ENCODE measurements at regions not wholly inside any gene's neighbourhood (a gene's known extent, or its start where the extent isn't known, plus 50 kb on each side); places are given as distances from the start of the nearest gene placed in this dataset.

DNA sequence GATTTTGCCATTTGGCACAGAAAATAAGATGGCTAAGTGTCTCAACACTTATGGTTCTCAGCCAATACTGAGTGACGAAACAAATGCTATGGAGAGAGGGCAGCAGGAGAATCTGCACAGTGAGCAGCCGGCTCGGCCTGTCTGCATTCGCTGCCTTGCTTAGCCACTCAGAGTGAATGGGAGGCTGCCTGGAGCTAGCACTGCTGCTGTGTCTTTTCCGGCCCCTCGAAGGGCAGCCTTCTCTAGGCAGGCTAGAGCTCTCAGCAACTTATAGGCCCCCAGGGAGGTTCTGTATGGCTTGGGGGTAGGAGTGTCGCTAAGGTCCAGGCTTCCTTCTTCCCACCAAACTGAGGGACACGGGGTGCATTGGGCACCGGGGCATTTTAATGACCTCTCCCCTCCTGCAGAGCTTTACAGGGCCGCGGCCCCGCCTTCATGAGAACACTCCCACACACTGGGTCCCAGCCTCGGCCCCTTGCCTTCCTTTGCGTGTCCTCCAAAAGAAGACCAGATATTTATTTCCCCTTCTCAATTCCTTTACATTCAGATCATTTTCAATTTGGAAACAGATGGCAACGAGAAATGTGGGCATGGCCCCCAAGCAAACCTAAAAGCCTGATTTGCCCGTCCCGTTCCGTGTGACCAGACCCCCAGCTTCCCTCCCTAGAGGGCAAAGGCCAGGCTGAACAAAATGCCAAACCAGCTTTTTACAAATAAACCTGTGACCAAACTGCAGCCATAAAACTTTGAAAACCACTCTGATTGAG lies 670.9 kb downstream of the TOX3 start:
- no peak overlapping the region for H3K27ac ChIP-seq (ENCODE audit: low read depth, low read length, poor library complexity, severe bottlenecking)
- POLR2A ChIA-PET: interaction anchor here (1.0 kb wide), 1 partner anchor 11 kb away, joined by 4 read pairs; no protein-coding TSS in a partner anchor
- no peak for DNase-seq (ENCODE audit: low spot score)
- no peak overlapping the region for H3K4me2 ChIP-seq (ENCODE audit: low read length)
- intact Hi-C loops (cut with micrococcal nuclease; ENCODE audit: unreplicated experiment): no loop called here
- no peak overlapping the region for H2AFZ ChIP-seq (ENCODE audit: low read length)
- H3K36me3 ChIP-seq (ENCODE audit: insufficient read depth, low read length): no peaks in the 10 kb centered on the region
- H3K79me2 ChIP-seq (ENCODE audit: insufficient read depth, low read depth, low read length): no peaks in the 10 kb centered on the region
- no peaks in the 10 kb centered on the region for H3K9me3 ChIP-seq (ENCODE audit: low read length)
- TF ChIP-seq, protein P1, sequence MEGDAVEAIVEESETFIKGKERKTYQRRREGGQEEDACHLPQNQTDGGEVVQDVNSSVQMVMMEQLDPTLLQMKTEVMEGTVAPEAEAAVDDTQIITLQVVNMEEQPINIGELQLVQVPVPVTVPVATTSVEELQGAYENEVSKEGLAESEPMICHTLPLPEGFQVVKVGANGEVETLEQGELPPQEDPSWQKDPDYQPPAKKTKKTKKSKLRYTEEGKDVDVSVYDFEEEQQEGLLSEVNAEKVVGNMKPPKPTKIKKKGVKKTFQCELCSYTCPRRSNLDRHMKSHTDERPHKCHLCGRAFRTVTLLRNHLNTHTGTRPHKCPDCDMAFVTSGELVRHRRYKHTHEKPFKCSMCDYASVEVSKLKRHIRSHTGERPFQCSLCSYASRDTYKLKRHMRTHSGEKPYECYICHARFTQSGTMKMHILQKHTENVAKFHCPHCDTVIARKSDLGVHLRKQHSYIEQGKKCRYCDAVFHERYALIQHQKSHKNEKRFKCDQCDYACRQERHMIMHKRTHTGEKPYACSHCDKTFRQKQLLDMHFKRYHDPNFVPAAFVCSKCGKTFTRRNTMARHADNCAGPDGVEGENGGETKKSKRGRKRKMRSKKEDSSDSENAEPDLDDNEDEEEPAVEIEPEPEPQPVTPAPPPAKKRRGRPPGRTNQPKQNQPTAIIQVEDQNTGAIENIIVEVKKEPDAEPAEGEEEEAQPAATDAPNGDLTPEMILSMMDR (conservative IDR thresholded peaks at IDR 0.05; ENCODE audit: low read length): no peak
- TF ChIP-seq EZH2phosphoT487 (IDR thresholded peaks at IDR 0.05; ENCODE audit: borderline replicate concordance, low read depth, low read length): no peak
- BruUV-seq (replicated peaks): no TSS peak
- H3K4me1 ChIP-seq (ENCODE audit: insufficient read depth, low read length, poor library complexity, severe bottlenecking): no peaks in the 10 kb centered on the region
- CTCF ChIA-PET (ENCODE audit: unreplicated experiment): no interaction called here
- H4K20me1 ChIP-seq (ENCODE audit: insufficient read depth, low read length): no peaks in the 10 kb centered on the region
- H3K9me2 ChIP-seq (ENCODE audit: insufficient read depth, low read length): no peaks in the 10 kb centered on the region
- no peak overlapping the region for H3K4me3 ChIP-seq (ENCODE audit: low read depth, low read length, poor library complexity, severe bottlenecking)

DNA sequence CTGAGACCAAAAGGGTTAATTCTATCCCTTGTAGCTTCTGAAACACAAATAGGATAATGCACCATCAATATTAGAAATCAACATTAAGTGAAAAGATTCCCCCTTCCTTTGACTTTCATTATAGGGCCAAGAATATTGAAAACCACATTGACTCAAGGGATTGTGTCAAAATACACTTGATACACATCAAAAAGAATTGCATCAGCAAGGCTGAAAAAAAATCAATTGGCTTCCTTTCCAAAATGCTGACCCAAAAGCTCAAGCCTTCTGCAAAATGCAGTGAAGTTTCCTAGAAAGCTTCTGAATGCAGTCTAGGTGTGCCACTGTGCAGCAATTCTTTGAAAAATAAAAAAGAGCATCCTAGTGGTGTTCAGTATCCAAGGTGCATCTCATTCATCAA lies 674.4 kb downstream of the TOX3 start:
- ChIA-PET CTCF (ENCODE audit: unreplicated experiment) (no interaction called here), POLR2A (no interaction called here)
- no peaks in the 10 kb centered on the region for H3K9me2 ChIP-seq (ENCODE audit: insufficient read depth, low read length)
- no peak overlapping the region for H3K4me3 ChIP-seq (ENCODE audit: low read depth, low read length, poor library complexity, severe bottlenecking)
- no peaks in the 10 kb centered on the region for H3K79me2 ChIP-seq (ENCODE audit: insufficient read depth, low read depth, low read length)
- H2AFZ ChIP-seq (ENCODE audit: low read length): no peak overlapping the region
- no peaks in the 10 kb centered on the region for H3K9me3 ChIP-seq (ENCODE audit: low read length)
- no peaks in the 10 kb centered on the region for H3K36me3 ChIP-seq (ENCODE audit: insufficient read depth, low read length)
- no peak overlapping the region for H3K27ac ChIP-seq (ENCODE audit: low read depth, low read length, poor library complexity, severe bottlenecking)
- no peaks in the 10 kb centered on the region for H3K4me1 ChIP-seq (ENCODE audit: insufficient read depth, low read length, poor library complexity, severe bottlenecking)
- no peak for DNase-seq (ENCODE audit: low spot score)
- TF ChIP-seq EZH2phosphoT487 (IDR thresholded peaks at IDR 0.05; ENCODE audit: borderline replicate concordance, low read depth, low read length): no peak
- no TSS peak for BruUV-seq (replicated peaks)
- no peaks in the 10 kb centered on the region for H4K20me1 ChIP-seq (ENCODE audit: insufficient read depth, low read length)
- no peak overlapping the region for H3K4me2 ChIP-seq (ENCODE audit: low read length)
- intact Hi-C loops (cut with micrococcal nuclease; ENCODE audit: unreplicated experiment): no loop called here

DNA sequence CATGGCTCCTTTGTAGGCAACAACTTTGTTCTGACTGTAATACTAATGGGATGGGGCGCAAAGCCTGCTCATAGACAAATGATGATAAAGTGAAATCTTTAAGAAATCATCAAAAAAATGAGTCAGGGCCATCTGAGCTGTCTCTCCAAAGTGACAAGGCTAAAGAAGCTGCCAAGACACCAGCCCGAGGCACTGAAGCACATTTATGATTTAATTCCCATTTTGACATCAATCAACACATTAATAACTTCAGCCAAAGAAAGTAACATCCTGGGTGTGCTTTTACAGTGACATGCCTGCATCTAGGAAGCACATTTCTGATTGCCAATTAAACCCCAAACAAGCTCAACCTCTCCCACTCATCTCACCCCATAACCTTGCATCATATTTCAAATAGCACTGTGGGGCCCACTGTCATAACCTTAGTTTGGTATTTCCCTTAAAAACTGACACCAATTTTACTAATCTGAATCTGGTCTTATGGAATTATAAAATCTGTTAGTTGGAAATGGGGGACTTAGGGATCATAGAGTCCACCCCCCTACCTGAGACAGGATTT lies 676.6 kb downstream of the TOX3 start:
- no TSS peak for BruUV-seq (replicated peaks)
- POLR2A ChIA-PET: interaction anchor here (0.5 kb wide), 1 partner anchor 802 kb away, joined by 3 read pairs; no protein-coding TSS in a partner anchor
- Histone ChIP-seq H2AFZ (ENCODE audit: low read length) (no peak overlapping the region), H3K4me2 (ENCODE audit: low read length) (no peak overlapping the region), H3K79me2 (ENCODE audit: insufficient read depth, low read depth, low read length) (no peaks in the 10 kb centered on the region), H3K9me3 (ENCODE audit: low read length) (no peaks in the 10 kb centered on the region), H3K4me1 (ENCODE audit: insufficient read depth, low read length, poor library complexity, severe bottlenecking) (no peaks in the 10 kb centered on the region), H3K9me2 (ENCODE audit: insufficient read depth, low read length) (no peaks in the 10 kb centered on the region), H3K27ac (ENCODE audit: low read depth, low read length, poor library complexity, severe bottlenecking) (no peak overlapping the region), H4K20me1 (ENCODE audit: insufficient read depth, low read length) (no peaks in the 10 kb centered on the region), H3K36me3 (ENCODE audit: insufficient read depth, low read length) (no peaks in the 10 kb centered on the region), H3K4me3 (ENCODE audit: low read depth, low read length, poor library complexity, severe bottlenecking) (no peak overlapping the region)
- no peak for TF ChIP-seq EZH2phosphoT487 (IDR thresholded peaks at IDR 0.05; ENCODE audit: borderline replicate concordance, low read depth, low read length)
- TF ChIP-seq, protein P1 (conservative IDR thresholded peaks at IDR 0.05; ENCODE audit: low read length): no peak
- no peak for DNase-seq (ENCODE audit: low spot score)
- CTCF ChIA-PET (ENCODE audit: unreplicated experiment): no interaction called here
- intact Hi-C loops (cut with micrococcal nuclease; ENCODE audit: unreplicated experiment): no loop called here

Data from OCI-LY7 (cell line).